GM06990 (cell line): ENCODE measurements at regions not wholly inside any gene's neighbourhood (a gene's known extent, or its start where the extent isn't known, plus 50 kb on each side); places are given as distances from the start of the nearest gene placed in this dataset.

ENCODE experiments used
- DNase-seq: peaks from one replicate; pipeline ENCODE4 v3.0.0-alpha.2; 2011; ENCODE audit not compliant: insufficient read length; ENCODE audit errors: extremely low read depth
- H3K27me3 ChIP-seq: replicated peaks from 2 replicates; pipeline ENCODE4 v1.6.0; 2011; ENCODE audit warnings: low read length; ENCODE audit not compliant: control insufficient read depth, insufficient read depth
- H3K36me3 ChIP-seq: 2 replicates; pipeline ENCODE4 v1.5.1; 2011; ENCODE audit warnings: low read length; ENCODE audit not compliant: control insufficient read depth, insufficient read depth
- H3K4me3 ChIP-seq: replicated peaks from 2 replicates; pipeline ENCODE4 v1.5.1; 2011; ENCODE audit warnings: low read depth, mild to moderate bottlenecking, control low read depth, low read length
- CTCF ChIP-seq: IDR thresholded peaks from 2 replicates; pipeline ENCODE4 v1.5.1; 2011; ENCODE audit warnings: low read length, control low read depth, mild to moderate bottlenecking, inconsistent platforms; ENCODE audit not compliant: insufficient read depth, poor library complexity, severe bottlenecking

GRCh38 chr5:2240118-2240904 is 357.6 kb upstream of the IRX4 start:
- no peak for TF ChIP-seq CTCF
- DNase-seq, result no peak
- H3K27me3 ChIP-seq, result no peaks in the 10 kb centered on the region
- H3K36me3 ChIP-seq, result no peaks in the 10 kb centered on the region
- no peak overlapping the region for H3K4me3 ChIP-seq

GRCh38 chr5:2239201-2239910 is 356.6 kb upstream of the IRX4 start:
- DNase-seq, result no peak
- H3K4me3 ChIP-seq, result no peak overlapping the region
- no peak for TF ChIP-seq CTCF
- no peaks in the 10 kb centered on the region for H3K27me3 ChIP-seq
- H3K36me3 ChIP-seq, result no peaks in the 10 kb centered on the region

- H3K36me3 ChIP-seq, result no peaks in the 10 kb centered on the region
- no peaks in the 10 kb centered on the region for H3K27me3 ChIP-seq
- DNase-seq, result no peak
- H3K4me3 ChIP-seq, result no peak overlapping the region
- no peak for TF ChIP-seq CTCF
Observed at GRCh38 chr5:2238732-2239131, 356.0 kb upstream of the IRX4 start.

- DNase-seq, result no peak
- Histone ChIP-seq H3K36me3 (no peaks in the 10 kb centered on the region), H3K27me3 (no peaks in the 10 kb centered on the region), H3K4me3 (no peak overlapping the region)
- no peak for TF ChIP-seq CTCF
Observed at GRCh38 chr5:2227433-2227832, 344.7 kb upstream of the IRX4 start.

GRCh38 chr5:2224689-2225088 is 342.0 kb upstream of the IRX4 start:
- no peak overlapping the region for H3K4me3 ChIP-seq
- DNase-seq, result no peak
- no peak for TF ChIP-seq CTCF
- H3K36me3 ChIP-seq, result no peaks in the 10 kb centered on the region
- no peaks in the 10 kb centered on the region for H3K27me3 ChIP-seq
